Duodenal mucosa (tissue), 2 donors: ENCODE measurements at regions not wholly inside any gene's neighbourhood (a gene's known extent, or its start where the extent isn't known, plus 50 kb on each side); places are given as distances from the start of the nearest gene placed in this dataset.
"Not testable (repeated sequence)": the region's sequence is repeated elsewhere in the genome, so short reads cannot be mapped to it uniquely, and the experiment has no call there.

ENCODE experiments used
- H3K27ac ChIP-seq: one replicate; pipeline ENCODE4 v1.7.0; 2013; ENCODE audit warnings: low read depth, low read length
- H3K27me3 ChIP-seq, 2 donors: one replicate each; pipeline ENCODE4 v1.7.0; 2013; ENCODE audit warnings: low read length in 2 of 2, control low read depth in 1 of 2; ENCODE audit not compliant: insufficient read depth in 2 of 2, control insufficient read depth in 1 of 2
- H3K36me3 ChIP-seq, 2 donors: one replicate each; pipeline ENCODE4 v1.7.0; 2013; ENCODE audit warnings: low read length in 2 of 2, control low read depth in 1 of 2; ENCODE audit not compliant: insufficient read depth in 2 of 2, control insufficient read depth in 1 of 2
- H3K4me1 ChIP-seq, 2 donors: one replicate each; pipeline ENCODE4 v1.7.0; 2013; ENCODE audit warnings: low read length in 2 of 2, control low read depth in 1 of 2; ENCODE audit not compliant: insufficient read depth in 2 of 2, control insufficient read depth in 1 of 2
- H3K4me3 ChIP-seq, 2 donors: one replicate each; pipeline ENCODE4 v1.7.0; 2013; ENCODE audit warnings: low read length in 2 of 2, low read depth in 1 of 2
- H3K9ac ChIP-seq, 2 donors: one replicate each; pipeline ENCODE4 v1.7.0; 2013; ENCODE audit warnings: low read length in 2 of 2, low read depth in 1 of 2
- H3K9me3 ChIP-seq, 2 donors: one replicate each; pipeline ENCODE4 v1.7.0; 2013; ENCODE audit warnings: low read length in 2 of 2, control low read depth in 1 of 2; ENCODE audit not compliant: control insufficient read depth in 1 of 2

- H3K4me3 ChIP-seq = no peak overlapping the region
- H3K9ac ChIP-seq = no peak overlapping the region
- H3K9me3 ChIP-seq = peaks cover 1 to 4% of the 10 kb centered on the region in 2 donors
- peaks cover 5 to 12% of the 10 kb centered on the region in 2 donors for H3K4me1 ChIP-seq
- no peak overlapping the region for H3K27ac ChIP-seq
- no peaks in the 10 kb centered on the region for H3K36me3 ChIP-seq
- no peaks in the 10 kb centered on the region for H3K27me3 ChIP-seq
These were observed 682.0 kb downstream of the LTN1 start for GRCh38 chr21:28310711-28311110.

- Histone ChIP-seq H3K4me3 (no peak overlapping the region), H3K9ac (no peak overlapping the region), H3K36me3 (no peaks in the 10 kb centered on the region), H3K4me1 (peaks cover 5 to 12% of the 10 kb centered on the region in 2 donors), H3K9me3 (peaks cover 1 to 4% of the 10 kb centered on the region in 2 donors), H3K27ac (no peak overlapping the region), H3K27me3 (no peaks in the 10 kb centered on the region)
These were observed 682.4 kb downstream of the LTN1 start for GRCh38 chr21:28310171-28310685.

GRCh38 chr21:28309596-28309995 is 683.1 kb downstream of the LTN1 start:
- peaks cover 1 to 4% of the 10 kb centered on the region in 2 donors for H3K9me3 ChIP-seq
- H3K4me1 ChIP-seq = peaks cover 5 to 12% of the 10 kb centered on the region in 2 donors
- no peaks in the 10 kb centered on the region for H3K27me3 ChIP-seq
- H3K4me3 ChIP-seq = peak overlapping the region in 1 of 2 donors; percentile 8
- H3K27ac ChIP-seq = no peak overlapping the region
- H3K9ac ChIP-seq = no peak overlapping the region
- H3K36me3 ChIP-seq = no peaks in the 10 kb centered on the region

- Histone ChIP-seq H3K27me3 (no peaks in the 10 kb centered on the region), H3K4me3 (no peak overlapping the region)
These were observed 684.2 kb downstream of the LTN1 start for GRCh38 chr21:28308516-28308915.

GRCh38 chr21:28299946-28300345 is 692.7 kb downstream of the LTN1 start:
- Histone ChIP-seq H3K27me3 (no peaks in the 10 kb centered on the region), H3K4me1 (no peaks in the 10 kb centered on the region), H3K9ac (no peak overlapping the region), H3K4me3 (no peak overlapping the region), H3K36me3 (no peaks in the 10 kb centered on the region), H3K27ac (no peak overlapping the region), H3K9me3 (no peaks in the 10 kb centered on the region)

More at GRCh38 chr21:28308516-28308915, 684.2 kb downstream of the LTN1 start:
- no peaks in the 10 kb centered on the region for H3K36me3 ChIP-seq
- peaks cover 1 to 4% of the 10 kb centered on the region in 2 donors for H3K9me3 ChIP-seq
- no peak overlapping the region for H3K27ac ChIP-seq
- H3K4me1 ChIP-seq = peaks cover 5 to 12% of the 10 kb centered on the region in 2 donors
- no peak overlapping the region for H3K9ac ChIP-seq

- H3K9me3 ChIP-seq = no peaks in the 10 kb centered on the region
- H3K27me3 ChIP-seq = no peaks in the 10 kb centered on the region
- no peaks in the 10 kb centered on the region for H3K4me1 ChIP-seq
- no peaks in the 10 kb centered on the region for H3K36me3 ChIP-seq
- H3K4me3 ChIP-seq = no peak overlapping the region
- no peak overlapping the region for H3K9ac ChIP-seq
- H3K27ac ChIP-seq = no peak overlapping the region
These were observed 694.4 kb downstream of the LTN1 start for GRCh38 chr21:28298251-28298672.

- Histone ChIP-seq H3K4me1 (no peaks in the 10 kb centered on the region), H3K27ac (no peak overlapping the region), H3K9ac (no peak overlapping the region), H3K27me3 (no peaks in the 10 kb centered on the region), H3K4me3 (no peak overlapping the region), H3K36me3 (no peaks in the 10 kb centered on the region), H3K9me3 (peaks cover 0 to 4% of the 10 kb centered on the region in 2 donors)
These were observed 698.6 kb downstream of the LTN1 start for GRCh38 chr21:28294051-28294450.

- no peak overlapping the region for H3K9ac ChIP-seq
- no peak overlapping the region for H3K4me3 ChIP-seq
- no peak overlapping the region for H3K27ac ChIP-seq
- H3K27me3 ChIP-seq = no peaks in the 10 kb centered on the region
- H3K9me3 ChIP-seq = peaks cover 0 to under 1% of the 10 kb centered on the region in 2 donors
- no peaks in the 10 kb centered on the region for H3K36me3 ChIP-seq
- H3K4me1 ChIP-seq = peaks cover 0 to 8% of the 10 kb centered on the region in 2 donors
These were observed 708.8 kb downstream of the LTN1 start for GRCh38 chr21:28283641-28284490.

GRCh38 chr21:28282833-28283232 is 709.8 kb downstream of the LTN1 start:
- no peak overlapping the region for H3K4me3 ChIP-seq
- H3K27me3 ChIP-seq = no peaks in the 10 kb centered on the region
- H3K36me3 ChIP-seq = no peaks in the 10 kb centered on the region
- H3K27ac ChIP-seq = no peak overlapping the region
- peaks cover 0 to 8% of the 10 kb centered on the region in 2 donors for H3K4me1 ChIP-seq
- no peak overlapping the region for H3K9ac ChIP-seq
- no peaks in the 10 kb centered on the region for H3K9me3 ChIP-seq

GRCh38 chr21:28281357-28281756 is 711.3 kb downstream of the LTN1 start:
- not testable (repeated sequence) for H3K9ac ChIP-seq, H3K4me3 ChIP-seq, H3K36me3 ChIP-seq, H3K9me3 ChIP-seq, H3K27me3 ChIP-seq, H3K27ac ChIP-seq, H3K4me1 ChIP-seq
